HG02973 (cell line): ENCODE measurements at regions not wholly inside any gene's neighbourhood (a gene's known extent, or its start where the extent isn't known, plus 50 kb on each side); places are given as distances from the start of the nearest gene placed in this dataset.

Experiments used
- ATAC-seq: cut with Tn5 transposase; IDR thresholded peaks from one replicate; pipeline ENCODE4 v1.9.1; 2021; ENCODE audit warnings: moderate library complexity; ENCODE audit not compliant: unreplicated experiment

- no peak for ATAC-seq
Observed at GRCh38 chr11:79957702-79958101, 516.9 kb upstream of the TENM4 start.

- ATAC-seq: no peak
Observed at GRCh38 chr11:79956061-79956460, 515.2 kb upstream of the TENM4 start.

GRCh38 chr11:79953629-79954028 lies 512.8 kb upstream of the TENM4 start:
- ATAC-seq: no peak

GRCh38 chr11:79950741-79951140 lies 509.9 kb upstream of the TENM4 start:
- ATAC-seq: no peak

GRCh38 chr11:79950172-79950571 lies 509.3 kb upstream of the TENM4 start:
- no peak for ATAC-seq

- ATAC-seq: no peak
Observed at GRCh38 chr11:79949574-79949973, 508.7 kb upstream of the TENM4 start.

- ATAC-seq: no peak
Observed at GRCh38 chr11:79942646-79943045, 501.8 kb upstream of the TENM4 start.

- no peak for ATAC-seq
Observed at GRCh38 chr11:79942090-79942489, 501.3 kb upstream of the TENM4 start.

GRCh38 chr11:79940974-79941735 lies 500.3 kb upstream of the TENM4 start:
- ATAC-seq: no peak

GRCh38 chr11:79940165-79940564 lies 499.3 kb upstream of the TENM4 start:
- no peak for ATAC-seq

- no peak for ATAC-seq
Observed at GRCh38 chr11:79939111-79939510, 498.3 kb upstream of the TENM4 start.

- ATAC-seq: no peak
Observed at GRCh38 chr11:79937676-79938334, 497.0 kb upstream of the TENM4 start.

GRCh38 chr11:79932612-79933011 lies 491.8 kb upstream of the TENM4 start:
- ATAC-seq: no peak

- no peak for ATAC-seq
Observed at GRCh38 chr11:79931692-79932091, 490.9 kb upstream of the TENM4 start.

- no peak for ATAC-seq
Observed at GRCh38 chr11:79926707-79927106, 485.9 kb upstream of the TENM4 start.

- peak; percentile 78 for ATAC-seq
Observed at GRCh38 chr11:79925570-79925969, 484.7 kb upstream of the TENM4 start.

GRCh38 chr11:79922641-79923040 lies 481.8 kb upstream of the TENM4 start:
- no peak for ATAC-seq

- no peak for ATAC-seq
Observed at GRCh38 chr11:79920480-79920879, 479.6 kb upstream of the TENM4 start.

GRCh38 chr11:79919350-79919749 lies 478.5 kb upstream of the TENM4 start:
- ATAC-seq: no peak

GRCh38 chr11:79918846-79919245 lies 478.0 kb upstream of the TENM4 start:
- ATAC-seq: no peak

- ATAC-seq: no peak
Observed at GRCh38 chr11:79906164-79906563, 465.3 kb upstream of the TENM4 start.

- ATAC-seq: no peak
Observed at GRCh38 chr11:79902493-79902892, 461.7 kb upstream of the TENM4 start.

- no peak for ATAC-seq
Observed at GRCh38 chr11:79897896-79898295, 457.1 kb upstream of the TENM4 start.
